ENCODE measurements at regions not wholly inside any gene's neighbourhood (a gene's known extent, or its start where the extent isn't known, plus 50 kb on each side); places are given as distances from the start of the nearest gene placed in this dataset.

DNA sequence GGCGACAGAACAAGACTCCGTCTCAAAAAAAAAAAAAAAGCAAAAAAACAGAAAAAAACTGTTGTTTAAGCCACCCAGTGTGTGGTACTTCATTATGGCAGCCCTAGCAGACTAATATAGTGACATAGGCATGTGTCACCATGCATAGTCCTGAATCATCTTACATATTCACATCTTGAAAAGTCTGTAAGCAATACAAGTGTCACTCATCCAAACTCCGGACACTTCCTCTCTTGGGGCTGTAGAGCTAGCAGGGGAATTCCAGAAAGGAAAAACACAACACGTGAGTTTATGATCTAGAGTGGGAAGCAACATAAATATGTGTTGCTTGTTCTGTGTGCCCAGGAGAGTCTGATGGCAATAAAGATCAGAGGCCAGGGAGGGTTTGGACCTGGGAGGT, 81.6 kb upstream of the KCNE2 start:
- no peaks in the 10 kb centered on the region for H3K4me1 Mint-ChIP-seq

More for the DNA sequence above, 81.6 kb upstream of the KCNE2 start:
- H3K9me2 ChIP-seq (ENCODE audit: insufficient read depth), result peaks cover 16% of the 10 kb centered on the region
- DNase-seq (ENCODE audit: low spot score) (no peak), ATAC-seq (no peak)
- H3K36me3 ChIP-seq (ENCODE audit: insufficient read depth), result no peaks in the 10 kb centered on the region
- H3K27ac ChIP-seq (ENCODE audit: low read depth), result no peak overlapping the region
- Mint-ChIP-seq H3K4me3 (no peak overlapping the region), H3K27ac (no peak overlapping the region), H3K36me3 (ENCODE audit: low read depth) (peaks cover 3% of the 10 kb centered on the region; the same call in 1 of the 3 replicates), H3K9me3 (peaks cover 13% of the 10 kb centered on the region), H3K27me3 (ENCODE audit: insufficient read depth, low read depth, poor library complexity) (peaks cover 6% of the 10 kb centered on the region)
- no peak overlapping the region for H2AFZ ChIP-seq
- H3F3A ChIP-seq (replicated peaks; ENCODE audit: low read depth), result no peaks in the 10 kb centered on the region
- H3K4me1 ChIP-seq (ENCODE audit: insufficient read depth), result no peaks in the 10 kb centered on the region
- no peaks in the 10 kb centered on the region for H3K79me2 ChIP-seq (replicated peaks; ENCODE audit: insufficient read depth)
- TF ChIP-seq, protein P1, sequence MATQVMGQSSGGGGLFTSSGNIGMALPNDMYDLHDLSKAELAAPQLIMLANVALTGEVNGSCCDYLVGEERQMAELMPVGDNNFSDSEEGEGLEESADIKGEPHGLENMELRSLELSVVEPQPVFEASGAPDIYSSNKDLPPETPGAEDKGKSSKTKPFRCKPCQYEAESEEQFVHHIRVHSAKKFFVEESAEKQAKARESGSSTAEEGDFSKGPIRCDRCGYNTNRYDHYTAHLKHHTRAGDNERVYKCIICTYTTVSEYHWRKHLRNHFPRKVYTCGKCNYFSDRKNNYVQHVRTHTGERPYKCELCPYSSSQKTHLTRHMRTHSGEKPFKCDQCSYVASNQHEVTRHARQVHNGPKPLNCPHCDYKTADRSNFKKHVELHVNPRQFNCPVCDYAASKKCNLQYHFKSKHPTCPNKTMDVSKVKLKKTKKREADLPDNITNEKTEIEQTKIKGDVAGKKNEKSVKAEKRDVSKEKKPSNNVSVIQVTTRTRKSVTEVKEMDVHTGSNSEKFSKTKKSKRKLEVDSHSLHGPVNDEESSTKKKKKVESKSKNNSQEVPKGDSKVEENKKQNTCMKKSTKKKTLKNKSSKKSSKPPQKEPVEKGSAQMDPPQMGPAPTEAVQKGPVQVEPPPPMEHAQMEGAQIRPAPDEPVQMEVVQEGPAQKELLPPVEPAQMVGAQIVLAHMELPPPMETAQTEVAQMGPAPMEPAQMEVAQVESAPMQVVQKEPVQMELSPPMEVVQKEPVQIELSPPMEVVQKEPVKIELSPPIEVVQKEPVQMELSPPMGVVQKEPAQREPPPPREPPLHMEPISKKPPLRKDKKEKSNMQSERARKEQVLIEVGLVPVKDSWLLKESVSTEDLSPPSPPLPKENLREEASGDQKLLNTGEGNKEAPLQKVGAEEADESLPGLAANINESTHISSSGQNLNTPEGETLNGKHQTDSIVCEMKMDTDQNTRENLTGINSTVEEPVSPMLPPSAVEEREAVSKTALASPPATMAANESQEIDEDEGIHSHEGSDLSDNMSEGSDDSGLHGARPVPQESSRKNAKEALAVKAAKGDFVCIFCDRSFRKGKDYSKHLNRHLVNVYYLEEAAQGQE (IDR thresholded peaks at IDR 0.05; ENCODE audit: unreplicated experiment), result no peak
- TF ChIP-seq, protein P2, sequence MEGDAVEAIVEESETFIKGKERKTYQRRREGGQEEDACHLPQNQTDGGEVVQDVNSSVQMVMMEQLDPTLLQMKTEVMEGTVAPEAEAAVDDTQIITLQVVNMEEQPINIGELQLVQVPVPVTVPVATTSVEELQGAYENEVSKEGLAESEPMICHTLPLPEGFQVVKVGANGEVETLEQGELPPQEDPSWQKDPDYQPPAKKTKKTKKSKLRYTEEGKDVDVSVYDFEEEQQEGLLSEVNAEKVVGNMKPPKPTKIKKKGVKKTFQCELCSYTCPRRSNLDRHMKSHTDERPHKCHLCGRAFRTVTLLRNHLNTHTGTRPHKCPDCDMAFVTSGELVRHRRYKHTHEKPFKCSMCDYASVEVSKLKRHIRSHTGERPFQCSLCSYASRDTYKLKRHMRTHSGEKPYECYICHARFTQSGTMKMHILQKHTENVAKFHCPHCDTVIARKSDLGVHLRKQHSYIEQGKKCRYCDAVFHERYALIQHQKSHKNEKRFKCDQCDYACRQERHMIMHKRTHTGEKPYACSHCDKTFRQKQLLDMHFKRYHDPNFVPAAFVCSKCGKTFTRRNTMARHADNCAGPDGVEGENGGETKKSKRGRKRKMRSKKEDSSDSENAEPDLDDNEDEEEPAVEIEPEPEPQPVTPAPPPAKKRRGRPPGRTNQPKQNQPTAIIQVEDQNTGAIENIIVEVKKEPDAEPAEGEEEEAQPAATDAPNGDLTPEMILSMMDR (conservative IDR thresholded peaks at IDR 0.05; ENCODE audit: low read depth in 2 of 2), result no peak
- TF ChIP-seq, protein P3, sequence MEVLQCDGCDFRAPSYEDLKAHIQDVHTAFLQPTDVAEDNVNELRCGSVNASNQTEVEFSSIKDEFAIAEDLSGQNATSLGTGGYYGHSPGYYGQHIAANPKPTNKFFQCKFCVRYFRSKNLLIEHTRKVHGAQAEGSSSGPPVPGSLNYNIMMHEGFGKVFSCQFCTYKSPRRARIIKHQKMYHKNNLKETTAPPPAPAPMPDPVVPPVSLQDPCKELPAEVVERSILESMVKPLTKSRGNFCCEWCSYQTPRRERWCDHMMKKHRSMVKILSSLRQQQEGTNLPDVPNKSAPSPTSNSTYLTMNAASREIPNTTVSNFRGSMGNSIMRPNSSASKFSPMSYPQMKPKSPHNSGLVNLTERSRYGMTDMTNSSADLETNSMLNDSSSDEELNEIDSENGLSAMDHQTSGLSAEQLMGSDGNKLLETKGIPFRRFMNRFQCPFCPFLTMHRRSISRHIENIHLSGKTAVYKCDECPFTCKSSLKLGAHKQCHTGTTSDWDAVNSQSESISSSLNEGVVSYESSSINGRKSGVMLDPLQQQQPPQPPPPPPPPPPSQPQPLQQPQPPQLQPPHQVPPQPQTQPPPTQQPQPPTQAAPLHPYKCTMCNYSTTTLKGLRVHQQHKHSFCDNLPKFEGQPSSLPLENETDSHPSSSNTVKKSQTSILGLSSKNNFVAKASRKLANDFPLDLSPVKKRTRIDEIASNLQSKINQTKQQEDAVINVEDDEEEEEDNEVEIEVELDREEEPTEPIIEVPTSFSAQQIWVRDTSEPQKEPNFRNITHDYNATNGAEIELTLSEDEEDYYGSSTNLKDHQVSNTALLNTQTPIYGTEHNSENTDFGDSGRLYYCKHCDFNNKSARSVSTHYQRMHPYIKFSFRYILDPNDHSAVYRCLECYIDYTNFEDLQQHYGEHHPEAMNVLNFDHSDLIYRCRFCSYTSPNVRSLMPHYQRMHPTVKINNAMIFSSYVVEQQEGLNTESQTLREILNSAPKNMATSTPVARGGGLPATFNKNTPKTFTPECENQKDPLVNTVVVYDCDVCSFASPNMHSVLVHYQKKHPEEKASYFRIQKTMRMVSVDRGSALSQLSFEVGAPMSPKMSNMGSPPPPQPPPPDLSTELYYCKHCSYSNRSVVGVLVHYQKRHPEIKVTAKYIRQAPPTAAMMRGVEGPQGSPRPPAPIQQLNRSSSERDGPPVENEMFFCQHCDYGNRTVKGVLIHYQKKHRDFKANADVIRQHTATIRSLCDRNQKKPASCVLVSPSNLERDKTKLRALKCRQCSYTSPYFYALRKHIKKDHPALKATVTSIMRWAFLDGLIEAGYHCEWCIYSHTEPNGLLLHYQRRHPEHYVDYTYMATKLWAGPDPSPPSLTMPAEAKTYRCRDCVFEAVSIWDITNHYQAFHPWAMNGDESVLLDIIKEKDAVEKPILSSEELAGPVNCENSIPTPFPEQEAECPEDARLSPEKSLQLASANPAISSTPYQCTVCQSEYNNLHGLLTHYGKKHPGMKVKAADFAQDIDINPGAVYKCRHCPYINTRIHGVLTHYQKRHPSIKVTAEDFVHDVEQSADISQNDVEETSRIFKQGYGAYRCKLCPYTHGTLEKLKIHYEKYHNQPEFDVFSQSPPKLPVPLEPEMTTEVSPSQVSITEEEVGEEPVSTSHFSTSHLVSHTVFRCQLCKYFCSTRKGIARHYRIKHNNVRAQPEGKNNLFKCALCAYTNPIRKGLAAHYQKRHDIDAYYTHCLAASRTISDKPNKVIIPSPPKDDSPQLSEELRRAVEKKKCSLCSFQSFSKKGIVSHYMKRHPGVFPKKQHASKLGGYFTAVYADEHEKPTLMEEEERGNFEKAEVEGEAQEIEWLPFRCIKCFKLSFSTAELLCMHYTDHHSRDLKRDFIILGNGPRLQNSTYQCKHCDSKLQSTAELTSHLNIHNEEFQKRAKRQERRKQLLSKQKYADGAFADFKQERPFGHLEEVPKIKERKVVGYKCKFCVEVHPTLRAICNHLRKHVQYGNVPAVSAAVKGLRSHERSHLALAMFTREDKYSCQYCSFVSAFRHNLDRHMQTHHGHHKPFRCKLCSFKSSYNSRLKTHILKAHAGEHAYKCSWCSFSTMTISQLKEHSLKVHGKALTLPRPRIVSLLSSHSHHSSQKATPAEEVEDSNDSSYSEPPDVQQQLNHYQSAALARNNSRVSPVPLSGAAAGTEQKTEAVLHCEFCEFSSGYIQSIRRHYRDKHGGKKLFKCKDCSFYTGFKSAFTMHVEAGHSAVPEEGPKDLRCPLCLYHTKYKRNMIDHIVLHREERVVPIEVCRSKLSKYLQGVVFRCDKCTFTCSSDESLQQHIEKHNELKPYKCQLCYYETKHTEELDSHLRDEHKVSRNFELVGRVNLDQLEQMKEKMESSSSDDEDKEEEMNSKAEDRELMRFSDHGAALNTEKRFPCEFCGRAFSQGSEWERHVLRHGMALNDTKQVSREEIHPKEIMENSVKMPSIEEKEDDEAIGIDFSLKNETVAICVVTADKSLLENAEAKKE (CRISPR knock-in tag; IDR thresholded peaks at IDR 0.05), result no peak
- TF ChIP-seq JUNB (IDR thresholded peaks at IDR 0.05; ENCODE audit: unreplicated experiment) (no peak), STAT1 (IDR thresholded peaks at IDR 0.05; ENCODE audit: unreplicated experiment) (no peak), CREB1 (CRISPR knock-in tag; IDR thresholded peaks at IDR 0.05; ENCODE audit: low read depth) (no peak), ZNF114 (CRISPR knock-in tag; IDR thresholded peaks at IDR 0.05) (no peak), EZH2phosphoT487 (IDR thresholded peaks at IDR 0.05; ENCODE audit: unreplicated experiment) (no peak), ZNF331 (CRISPR knock-in tag; IDR thresholded peaks at IDR 0.05; ENCODE audit: low read depth) (no peak), EZH2 (IDR thresholded peaks at IDR 0.05; ENCODE audit: low read depth, unreplicated experiment) (no peak), NANOG (IDR thresholded peaks at IDR 0.05; ENCODE audit: borderline replicate concordance) (no peak), POLR2AphosphoS5 (IDR thresholded peaks at IDR 0.05; ENCODE audit: low read depth) (no peak)
- TF ChIP-seq, protein P4, sequence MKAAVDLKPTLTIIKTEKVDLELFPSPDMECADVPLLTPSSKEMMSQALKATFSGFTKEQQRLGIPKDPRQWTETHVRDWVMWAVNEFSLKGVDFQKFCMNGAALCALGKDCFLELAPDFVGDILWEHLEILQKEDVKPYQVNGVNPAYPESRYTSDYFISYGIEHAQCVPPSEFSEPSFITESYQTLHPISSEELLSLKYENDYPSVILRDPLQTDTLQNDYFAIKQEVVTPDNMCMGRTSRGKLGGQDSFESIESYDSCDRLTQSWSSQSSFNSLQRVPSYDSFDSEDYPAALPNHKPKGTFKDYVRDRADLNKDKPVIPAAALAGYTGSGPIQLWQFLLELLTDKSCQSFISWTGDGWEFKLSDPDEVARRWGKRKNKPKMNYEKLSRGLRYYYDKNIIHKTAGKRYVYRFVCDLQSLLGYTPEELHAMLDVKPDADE (IDR thresholded peaks at IDR 0.05), result no peak
- no peaks in the 10 kb centered on the region for H3K27me3 ChIP-seq (ENCODE audit: insufficient read depth)
- H3K4me2 ChIP-seq, result no peak overlapping the region
- H4K20me1 ChIP-seq (replicated peaks; ENCODE audit: insufficient read depth), result no peaks in the 10 kb centered on the region
- H3K4me3 ChIP-seq, result no peak overlapping the region

All from GM23338 (cell line).